Caki2 (cell line): ENCODE measurements at regions not wholly inside any gene's neighbourhood (a gene's known extent, or its start where the extent isn't known, plus 50 kb on each side); places are given as distances from the start of the nearest gene placed in this dataset.
"Not testable (repeated sequence)": the region's sequence is repeated elsewhere in the genome, so short reads cannot be mapped to it uniquely, and the experiment has no call there.

Experiments used
- DNase-seq: peaks from one replicate; pipeline ENCODE4 v3.0.0-alpha.2; 2015; ENCODE audit warnings: low read depth
- in situ Hi-C: cut with HindIII; loops from 2 replicates; pipeline ENCODE4 v1.10.0; 2016; ENCODE audit warnings: low sequenced_read_pairs, low pct_unique_long_range_greater_than_20kb, mixed read lengths

DNA sequence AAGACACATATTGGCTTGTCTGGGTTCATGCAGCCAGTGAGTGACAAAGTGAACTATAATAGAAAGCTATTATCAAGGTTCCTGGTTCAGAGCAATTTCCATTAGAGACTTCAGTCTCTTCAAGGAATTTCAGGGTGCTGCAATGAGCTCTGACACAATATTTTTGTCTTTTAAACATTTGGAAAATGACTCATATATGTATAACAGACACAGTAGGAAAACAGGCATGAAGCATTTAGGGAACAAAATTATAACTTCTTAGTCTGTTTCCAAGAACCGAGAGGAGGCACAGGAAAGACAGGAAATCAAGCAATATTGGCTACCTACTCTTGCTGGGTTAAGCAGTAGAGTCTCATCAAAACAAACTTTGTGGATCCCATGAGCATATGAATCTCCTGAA lies 170.4 kb downstream of the PTPRC start:
- in situ Hi-C loops: no loop called here
- DNase-seq: no peak

- in situ Hi-C loops: no loop called here
These were observed 172.6 kb downstream of the PTPRC start for GRCh38 chr1:198811449-198811848.

DNA sequence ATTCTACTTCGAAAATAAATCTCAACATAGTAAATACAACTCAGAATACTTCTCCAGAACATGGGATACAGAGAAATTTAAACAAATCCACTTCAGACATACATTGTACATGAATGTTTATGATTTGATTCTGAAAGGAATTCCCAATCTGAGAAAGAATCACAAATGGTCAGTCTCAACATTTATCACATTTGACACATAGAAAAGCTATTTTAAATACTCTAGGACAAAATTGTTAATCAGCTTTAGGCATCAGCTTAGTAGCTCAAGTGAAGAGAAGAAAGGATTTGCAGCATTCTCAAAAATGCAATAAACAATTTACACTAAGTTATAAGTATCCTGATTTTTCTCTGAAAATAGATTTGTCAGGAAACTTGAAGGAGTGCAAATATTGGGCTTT lies 184.8 kb downstream of the PTPRC start:
- in situ Hi-C loops: no loop called here

More at GRCh38 chr1:198811449-198811848, 172.6 kb downstream of the PTPRC start:
- no peak for DNase-seq

GRCh38 chr1:198825254-198825653 lies 186.4 kb downstream of the PTPRC start:
- DNase-seq: no peak
- in situ Hi-C loops: no loop called here

More for the DNA sequence above, 184.8 kb downstream of the PTPRC start:
- no peak for DNase-seq

DNA sequence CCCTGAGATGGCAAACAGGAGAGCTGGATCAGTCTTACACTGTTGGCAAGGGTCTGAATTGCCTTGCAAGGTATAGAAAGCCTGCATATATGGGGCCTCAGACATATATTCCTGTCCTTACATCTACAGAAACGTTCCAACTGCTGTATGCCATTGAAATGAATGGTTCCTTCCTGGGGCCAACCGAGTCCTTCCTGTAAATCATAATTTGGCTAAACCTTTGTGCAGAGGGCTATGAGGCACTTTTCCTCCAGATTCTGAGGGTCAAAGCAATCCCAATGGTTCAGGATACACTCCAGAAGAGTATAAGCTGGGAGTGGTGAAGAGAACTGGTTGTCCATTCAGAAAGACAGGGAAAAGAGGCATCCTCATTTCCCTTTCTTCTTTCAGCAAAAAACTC lies 190.5 kb downstream of the PTPRC start:
- no peak for DNase-seq
- in situ Hi-C loops: no loop called here

- DNase-seq: no peak
- in situ Hi-C loops: no loop called here
These were observed 191.1 kb downstream of the PTPRC start for GRCh38 chr1:198829944-198830343.

DNA sequence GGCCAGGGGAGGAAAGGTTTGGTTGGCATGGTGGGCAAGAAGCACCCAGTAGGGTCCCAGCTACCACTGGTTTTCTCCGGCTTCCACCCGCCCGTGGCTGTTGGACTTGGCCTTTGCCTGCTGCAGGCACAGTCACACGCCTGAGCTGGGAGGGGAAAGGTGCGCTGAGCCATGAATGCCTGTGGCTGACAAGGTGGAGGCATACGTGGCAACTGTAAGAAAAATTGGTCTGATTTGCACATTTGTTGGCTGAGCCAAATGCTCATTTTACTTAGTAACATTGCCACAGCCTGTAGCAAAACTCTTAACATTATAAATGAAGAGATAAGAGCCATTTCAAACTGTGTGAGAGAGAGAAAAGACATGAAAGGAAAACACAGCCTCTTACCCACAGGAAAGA lies 191.6 kb downstream of the PTPRC start:
- in situ Hi-C loops: no loop called here
- peak; percentile 14 for DNase-seq

- in situ Hi-C loops: no loop called here
- peak; percentile 16 for DNase-seq
These were observed 195.1 kb downstream of the PTPRC start for GRCh38 chr1:198833706-198834503.

GRCh38 chr1:198837278-198838021 lies 198.6 kb downstream of the PTPRC start:
- in situ Hi-C loops: no loop called here
- no peak for DNase-seq

- in situ Hi-C loops: no loop called here
These were observed 199.1 kb downstream of the PTPRC start for GRCh38 chr1:198838022-198838342.

DNA sequence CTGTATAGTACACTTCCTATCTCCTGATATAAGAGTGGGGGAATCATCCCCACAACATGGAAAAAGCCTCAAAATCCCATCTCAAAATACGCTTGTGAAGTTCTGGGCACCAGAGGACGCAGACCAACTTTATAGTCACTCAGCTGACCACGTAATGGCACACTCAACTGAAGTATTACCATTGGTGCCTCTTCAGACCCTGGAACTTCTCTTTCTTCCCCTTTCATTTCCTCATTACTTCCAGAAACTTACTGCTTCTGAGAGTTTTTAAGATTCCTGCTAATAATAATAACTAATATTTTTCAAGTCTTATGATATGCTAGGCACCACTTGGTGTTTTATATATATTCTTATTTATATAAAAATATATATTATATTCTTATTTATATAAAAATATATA lies 202.6 kb downstream of the PTPRC start:
- DNase-seq: no peak
- in situ Hi-C loops: no loop called here

More at GRCh38 chr1:198838022-198838342, 199.1 kb downstream of the PTPRC start:
- no peak for DNase-seq

DNA sequence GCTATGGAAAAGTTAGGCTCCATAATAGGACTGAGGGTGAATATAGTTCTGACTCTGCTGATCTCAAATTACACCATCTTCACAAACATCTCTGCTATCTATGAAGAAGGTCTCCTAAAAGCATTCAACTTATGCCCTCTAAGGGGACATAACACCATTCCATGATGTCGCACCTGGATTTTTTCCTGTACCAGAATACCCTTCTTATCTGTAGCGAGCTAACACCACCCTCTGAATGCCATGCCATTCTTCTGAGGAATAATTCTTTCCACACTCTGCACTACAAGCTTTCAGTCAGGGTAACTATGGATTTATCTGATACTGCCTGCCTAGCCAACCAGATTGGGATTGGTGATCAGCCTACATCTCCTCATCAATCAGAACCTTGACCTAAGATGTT lies 203.8 kb downstream of the PTPRC start:
- in situ Hi-C loops: no loop called here
- no peak for DNase-seq

- DNase-seq: no peak
- in situ Hi-C loops: no loop called here
These were observed 206.4 kb downstream of the PTPRC start for GRCh38 chr1:198845271-198845670.

- DNase-seq: no peak
- in situ Hi-C loops: no loop called here
These were observed 207.0 kb downstream of the PTPRC start for GRCh38 chr1:198845851-198846250.

GRCh38 chr1:198846556-198846955 lies 207.7 kb downstream of the PTPRC start:
- in situ Hi-C loops: no loop called here
- no peak for DNase-seq

DNA sequence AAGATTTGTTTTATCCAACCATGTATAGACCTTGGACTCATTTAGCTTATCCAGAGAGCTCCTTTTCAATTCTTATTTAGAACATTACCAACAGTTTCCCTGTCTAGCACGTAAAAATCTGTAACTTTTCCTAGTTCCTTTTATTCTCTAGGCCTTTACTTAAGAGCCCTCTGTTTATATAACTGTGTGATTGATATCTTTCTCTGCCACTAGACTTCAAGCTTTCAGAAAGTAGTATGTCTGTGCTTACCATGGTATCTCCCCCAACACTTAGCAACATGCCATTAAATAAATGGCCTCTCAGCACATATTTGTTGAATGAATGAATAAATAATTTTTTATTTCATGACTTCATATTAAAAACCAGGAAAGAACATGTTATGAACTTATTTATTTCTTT lies 209.4 kb downstream of the PTPRC start:
- DNase-seq: no peak
- in situ Hi-C loops: no loop called here

GRCh38 chr1:198848649-198849048 lies 209.8 kb downstream of the PTPRC start:
- no peak for DNase-seq
- in situ Hi-C loops: no loop called here

- no peak for DNase-seq
- in situ Hi-C loops: no loop called here
These were observed 210.3 kb downstream of the PTPRC start for GRCh38 chr1:198849093-198849492.

- DNase-seq: no peak
- in situ Hi-C loops: no loop called here
These were observed 211.4 kb downstream of the PTPRC start for GRCh38 chr1:198850196-198850595.

DNA sequence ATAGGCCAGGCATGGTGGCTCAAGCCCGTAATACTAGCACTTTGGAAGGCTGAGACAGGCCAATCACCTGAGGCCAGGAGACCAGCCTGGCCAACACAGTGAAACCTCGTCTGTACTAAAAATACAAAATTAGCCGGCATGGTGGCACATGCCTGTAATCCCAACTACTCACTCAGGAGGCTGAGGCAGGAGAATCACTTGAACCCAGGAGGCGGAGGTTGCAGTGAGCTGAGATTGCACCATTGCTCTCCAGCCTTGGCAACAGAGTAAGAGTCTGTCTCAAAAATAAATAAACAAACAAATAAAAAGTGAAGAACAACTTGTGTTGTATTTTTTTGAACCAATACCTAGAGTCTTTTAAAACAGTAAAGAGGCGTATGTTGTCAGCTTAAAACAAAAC lies 212.1 kb downstream of the PTPRC start:
- in situ Hi-C loops, DNase-seq: not testable (repeated sequence)
